GM12875 (cell line): ENCODE measurements at regions not wholly inside any gene's neighbourhood (a gene's known extent, or its start where the extent isn't known, plus 50 kb on each side); places are given as distances from the start of the nearest gene placed in this dataset.
"Not testable (repeated sequence)": the region's sequence is repeated elsewhere in the genome, so short reads cannot be mapped to it uniquely, and the experiment has no call there.

Experiments
- H3K4me3 ChIP-seq: one replicate; pipeline ENCODE4 v1.5.1; 2011; ENCODE audit warnings: low read depth, low read length, control low read depth
- TF ChIP-seq, protein P1 (sequence below): IDR thresholded peaks from 2 replicates; pipeline ENCODE4 v1.5.1; 2011; ENCODE audit warnings: low read depth, mild to moderate bottlenecking, control low read depth, inconsistent platforms, low read length, moderate library complexity, borderline replicate concordance; ENCODE audit not compliant: insufficient read depth

- H3K4me3 ChIP-seq, result no peak overlapping the region
- TF ChIP-seq, protein P1, sequence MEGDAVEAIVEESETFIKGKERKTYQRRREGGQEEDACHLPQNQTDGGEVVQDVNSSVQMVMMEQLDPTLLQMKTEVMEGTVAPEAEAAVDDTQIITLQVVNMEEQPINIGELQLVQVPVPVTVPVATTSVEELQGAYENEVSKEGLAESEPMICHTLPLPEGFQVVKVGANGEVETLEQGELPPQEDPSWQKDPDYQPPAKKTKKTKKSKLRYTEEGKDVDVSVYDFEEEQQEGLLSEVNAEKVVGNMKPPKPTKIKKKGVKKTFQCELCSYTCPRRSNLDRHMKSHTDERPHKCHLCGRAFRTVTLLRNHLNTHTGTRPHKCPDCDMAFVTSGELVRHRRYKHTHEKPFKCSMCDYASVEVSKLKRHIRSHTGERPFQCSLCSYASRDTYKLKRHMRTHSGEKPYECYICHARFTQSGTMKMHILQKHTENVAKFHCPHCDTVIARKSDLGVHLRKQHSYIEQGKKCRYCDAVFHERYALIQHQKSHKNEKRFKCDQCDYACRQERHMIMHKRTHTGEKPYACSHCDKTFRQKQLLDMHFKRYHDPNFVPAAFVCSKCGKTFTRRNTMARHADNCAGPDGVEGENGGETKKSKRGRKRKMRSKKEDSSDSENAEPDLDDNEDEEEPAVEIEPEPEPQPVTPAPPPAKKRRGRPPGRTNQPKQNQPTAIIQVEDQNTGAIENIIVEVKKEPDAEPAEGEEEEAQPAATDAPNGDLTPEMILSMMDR, result no peak
Observed at GRCh38 chr2:109669731-109670130, 55.6 kb downstream of the SOWAHC start.

DNA sequence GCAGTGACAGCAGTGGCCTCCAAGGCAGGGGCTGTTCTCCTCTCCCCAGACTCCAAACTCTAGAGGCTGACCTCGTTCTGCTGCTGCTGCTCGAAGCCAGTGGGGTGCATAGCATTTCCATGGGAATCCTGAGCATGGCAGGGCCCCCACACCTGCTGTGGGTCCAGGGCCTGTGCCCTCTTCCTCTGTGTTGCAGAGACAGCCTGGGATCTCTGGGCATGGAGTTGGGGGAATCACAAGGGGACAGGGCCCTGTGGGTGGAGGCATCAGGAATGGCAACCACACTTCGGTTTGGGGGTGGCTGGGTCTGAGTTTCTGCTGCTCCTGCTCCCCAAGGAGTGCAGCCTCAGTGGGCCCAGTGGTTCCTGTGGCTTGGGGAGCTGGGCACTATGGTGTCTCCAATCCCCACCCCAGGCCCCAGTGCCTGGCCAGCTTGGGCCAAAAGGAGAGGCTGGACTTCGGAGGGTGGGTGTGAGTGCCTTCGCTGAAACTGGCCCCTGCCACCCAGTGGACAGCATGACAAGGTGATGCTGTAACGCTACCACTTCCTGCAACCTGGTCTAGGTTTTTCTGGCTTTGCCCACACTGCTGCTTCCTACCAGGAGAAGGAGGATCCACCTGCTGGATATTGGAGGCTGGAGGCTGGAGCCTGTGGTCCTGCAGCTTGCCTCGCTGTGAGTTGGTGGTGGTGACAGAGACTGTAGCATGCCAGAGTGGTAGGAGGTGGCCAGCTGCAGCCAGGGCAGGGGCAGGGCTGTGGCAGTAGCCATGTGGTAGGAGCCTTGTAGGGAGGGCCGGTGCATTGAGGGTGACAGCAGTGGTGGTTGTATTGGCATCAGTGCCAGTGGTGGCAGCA lies 56.6 kb downstream of the SOWAHC start:
- TF ChIP-seq, protein P1, result no peak
- H3K4me3 ChIP-seq, result no peak overlapping the region

GRCh38 chr2:109674894-109675534 lies 60.9 kb downstream of the SOWAHC start:
- H3K4me3 ChIP-seq, result no peak overlapping the region
- TF ChIP-seq, protein P1, result no peak

GRCh38 chr2:109675666-109676345 lies 61.6 kb downstream of the SOWAHC start:
- no peak overlapping the region for H3K4me3 ChIP-seq
- TF ChIP-seq, protein P1, result no peak

DNA sequence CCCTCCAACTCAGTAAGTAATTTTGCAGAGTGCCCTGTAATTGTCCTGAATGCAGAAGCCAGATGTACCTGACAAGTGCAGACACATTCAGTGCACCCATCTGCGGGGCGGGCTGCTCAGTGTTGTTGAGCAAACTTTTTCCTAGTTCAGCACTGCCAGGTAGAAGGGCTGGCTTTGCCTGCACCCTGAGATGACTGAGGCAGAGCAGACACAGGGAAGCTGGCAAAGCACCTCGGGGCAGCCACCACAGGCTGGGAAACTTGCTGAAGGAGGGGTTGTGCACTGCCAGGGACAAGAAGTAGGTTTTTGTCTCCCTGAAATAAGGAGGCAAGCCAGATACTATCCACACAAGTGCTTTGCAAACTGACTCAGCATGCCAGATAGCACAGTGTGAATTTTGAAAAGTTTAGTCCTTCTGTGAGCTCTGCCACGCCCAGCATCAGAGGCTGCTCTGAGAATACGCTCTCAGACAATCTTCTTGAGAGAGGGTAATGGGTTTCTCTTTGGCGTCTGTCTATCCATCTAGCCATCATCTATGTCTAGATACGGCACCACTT lies 62.3 kb downstream of the SOWAHC start:
- no peak overlapping the region for H3K4me3 ChIP-seq
- TF ChIP-seq, protein P1, result no peak

- H3K4me3 ChIP-seq, result not testable (repeated sequence)
Observed at GRCh38 chr2:109677121-109677731, 63.1 kb downstream of the SOWAHC start.
